ENCODE measurements at regions not wholly inside any gene's neighbourhood (a gene's known extent, or its start where the extent isn't known, plus 50 kb on each side); places are given as distances from the start of the nearest gene placed in this dataset.

DNA sequence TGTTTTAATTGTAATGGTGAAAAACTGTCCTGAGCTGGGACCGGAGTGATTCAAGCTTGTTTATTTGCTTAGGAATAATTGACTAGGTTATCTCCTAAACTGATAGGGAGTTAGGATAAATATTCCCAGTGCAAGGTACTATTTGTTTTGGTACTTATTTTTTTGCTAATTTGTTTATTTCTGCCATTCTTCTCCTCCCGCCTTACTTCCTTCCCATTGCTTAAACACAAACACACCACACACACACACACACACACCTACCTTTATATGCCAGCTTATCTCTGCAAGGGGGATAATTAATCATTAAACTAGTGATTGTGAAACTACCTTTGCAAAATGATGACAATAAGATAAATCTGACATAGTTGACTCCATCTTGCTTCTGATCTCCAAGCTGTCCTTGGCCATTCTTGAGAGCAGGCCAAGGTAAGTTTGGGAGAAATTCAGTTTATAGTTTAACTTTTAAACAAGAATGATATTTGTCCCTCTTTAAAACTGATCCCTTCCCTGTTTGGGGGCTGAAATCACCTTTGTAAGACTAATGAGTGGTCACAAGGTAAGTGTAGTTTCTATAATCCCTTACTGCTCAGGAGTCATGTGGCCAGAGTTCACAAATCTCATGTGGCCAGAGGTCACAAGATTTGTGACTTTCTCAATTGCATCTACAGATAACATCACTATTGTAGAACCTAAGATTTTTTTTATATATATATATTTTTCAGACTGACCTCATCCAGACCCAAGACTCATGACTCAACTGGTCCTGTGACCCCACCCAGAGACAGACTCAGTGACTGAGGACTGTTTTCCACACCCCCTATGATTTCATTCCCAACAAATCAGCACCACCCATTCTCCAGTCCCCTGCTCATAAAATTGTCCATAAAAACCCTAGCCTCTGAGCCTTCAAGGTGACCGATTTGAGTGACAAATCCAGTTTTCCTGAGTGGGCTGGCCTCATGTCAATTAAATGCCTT is 83.1 kb upstream of the LRRTM4 start:
- ChIA-PET CTCF (no interaction called here), POLR2A (ENCODE audit: low non-redundant PET) (no interaction called here)
- no peak for DNase-seq (ENCODE audit: low spot score)
- TF ChIP-seq, protein P1, sequence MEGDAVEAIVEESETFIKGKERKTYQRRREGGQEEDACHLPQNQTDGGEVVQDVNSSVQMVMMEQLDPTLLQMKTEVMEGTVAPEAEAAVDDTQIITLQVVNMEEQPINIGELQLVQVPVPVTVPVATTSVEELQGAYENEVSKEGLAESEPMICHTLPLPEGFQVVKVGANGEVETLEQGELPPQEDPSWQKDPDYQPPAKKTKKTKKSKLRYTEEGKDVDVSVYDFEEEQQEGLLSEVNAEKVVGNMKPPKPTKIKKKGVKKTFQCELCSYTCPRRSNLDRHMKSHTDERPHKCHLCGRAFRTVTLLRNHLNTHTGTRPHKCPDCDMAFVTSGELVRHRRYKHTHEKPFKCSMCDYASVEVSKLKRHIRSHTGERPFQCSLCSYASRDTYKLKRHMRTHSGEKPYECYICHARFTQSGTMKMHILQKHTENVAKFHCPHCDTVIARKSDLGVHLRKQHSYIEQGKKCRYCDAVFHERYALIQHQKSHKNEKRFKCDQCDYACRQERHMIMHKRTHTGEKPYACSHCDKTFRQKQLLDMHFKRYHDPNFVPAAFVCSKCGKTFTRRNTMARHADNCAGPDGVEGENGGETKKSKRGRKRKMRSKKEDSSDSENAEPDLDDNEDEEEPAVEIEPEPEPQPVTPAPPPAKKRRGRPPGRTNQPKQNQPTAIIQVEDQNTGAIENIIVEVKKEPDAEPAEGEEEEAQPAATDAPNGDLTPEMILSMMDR (conservative IDR thresholded peaks at IDR 0.05; ENCODE audit: low read depth): no peak
- no peak overlapping the region for H3K27ac ChIP-seq

DNA sequence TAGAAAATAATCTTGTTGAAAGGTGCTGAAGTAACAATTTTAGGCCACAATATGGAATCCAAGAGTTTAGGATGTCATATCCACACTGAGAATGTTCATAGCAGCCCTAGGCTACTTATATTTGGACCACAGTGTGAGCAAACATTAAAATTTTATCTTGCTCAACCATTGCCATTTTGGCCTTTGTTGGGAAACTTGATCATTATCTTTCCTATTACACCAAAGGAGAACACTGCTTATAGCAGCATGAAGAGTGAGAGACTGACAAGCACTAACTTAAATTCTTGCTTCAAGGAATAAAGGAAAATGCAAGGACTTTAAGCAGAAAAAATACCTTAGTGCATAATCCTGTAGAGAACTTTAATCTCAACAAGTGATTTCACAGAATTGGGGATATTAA is 86.3 kb upstream of the LRRTM4 start:
- H3K27ac ChIP-seq: no peak overlapping the region
- POLR2A ChIA-PET (ENCODE audit: low non-redundant PET): no interaction called here
- TF ChIP-seq, protein P1 (conservative IDR thresholded peaks at IDR 0.05; ENCODE audit: low read depth): no peak
- CTCF ChIA-PET: no interaction called here
- no peak for DNase-seq (ENCODE audit: low spot score)

DNA sequence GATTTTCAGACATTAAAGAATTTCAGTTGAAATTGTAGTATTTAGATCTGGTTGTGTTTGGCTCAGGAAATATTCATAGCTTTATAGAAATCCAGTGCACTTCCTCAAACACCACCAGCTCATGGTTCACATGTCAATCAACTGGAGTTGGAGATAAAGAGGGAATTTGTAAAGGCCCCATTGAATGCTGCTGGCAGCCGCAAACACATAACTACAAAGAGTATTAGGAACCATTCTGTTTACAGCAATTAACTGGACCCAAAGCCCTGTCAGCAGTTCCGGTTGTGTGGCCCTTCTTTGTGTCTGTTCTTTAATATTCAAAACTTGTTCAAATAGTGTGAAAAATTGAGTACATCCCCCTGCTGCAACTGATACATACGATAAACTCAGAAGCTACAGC is 107.4 kb upstream of the LRRTM4 start:
- CTCF ChIA-PET: interaction anchor here (0.7 kb wide), 1 partner anchor 33 kb away, joined by 3 read pairs; no protein-coding TSS in a partner anchor

DNA sequence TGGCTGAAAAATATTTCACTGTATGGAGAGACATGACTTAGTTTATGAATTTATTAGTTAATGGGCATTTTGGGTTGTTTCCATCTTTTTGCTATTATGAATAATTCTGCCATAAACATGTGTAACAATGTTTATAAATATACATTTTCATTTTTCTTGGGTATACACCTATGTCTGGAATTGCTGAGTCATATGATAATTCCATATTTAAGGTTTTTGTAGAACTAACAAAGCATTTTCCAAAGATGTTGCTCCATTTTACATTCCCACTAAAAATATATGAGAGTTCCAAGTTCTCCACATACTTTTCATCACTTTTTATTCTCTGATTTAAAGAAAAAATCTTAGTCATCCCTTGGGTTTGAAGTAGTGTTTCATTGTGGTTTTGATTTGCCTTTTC is 108.8 kb upstream of the LRRTM4 start:
- ChIA-PET CTCF (no interaction called here), POLR2A (ENCODE audit: low non-redundant PET) (no interaction called here)
- no peak overlapping the region for H3K27ac ChIP-seq
- TF ChIP-seq, protein P1 (conservative IDR thresholded peaks at IDR 0.05; ENCODE audit: low read depth): no peak
- DNase-seq (ENCODE audit: low spot score): no peak

More for the DNA sequence above, 107.4 kb upstream of the LRRTM4 start:
- H3K27ac ChIP-seq: no peak overlapping the region
- no peak for DNase-seq (ENCODE audit: low spot score)
- TF ChIP-seq, protein P1 (conservative IDR thresholded peaks at IDR 0.05; ENCODE audit: low read depth): no peak
- POLR2A ChIA-PET (ENCODE audit: low non-redundant PET): no interaction called here

DNA sequence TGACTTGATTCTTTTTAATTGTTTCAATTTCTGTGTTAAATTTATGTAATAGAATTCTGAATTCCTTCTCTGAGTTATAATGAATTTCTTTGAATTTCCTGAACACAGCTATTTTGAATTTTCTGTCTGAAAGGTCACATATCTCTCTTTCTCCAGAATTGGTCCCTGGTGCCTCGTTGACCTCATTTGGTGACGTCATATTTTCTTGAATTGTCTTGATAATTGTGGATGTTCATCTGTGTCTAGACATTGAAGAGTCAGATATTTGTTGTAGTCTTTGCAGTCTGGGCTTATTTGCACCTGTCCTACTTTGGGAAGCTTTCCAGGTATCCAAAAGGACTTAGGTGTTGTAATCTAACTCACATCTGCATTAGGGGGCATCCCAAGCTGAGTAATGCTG is 111.4 kb upstream of the LRRTM4 start:
- no peak for DNase-seq (ENCODE audit: low spot score)
- CTCF ChIA-PET: no interaction called here
- POLR2A ChIA-PET (ENCODE audit: low non-redundant PET): no interaction called here
- no peak overlapping the region for H3K27ac ChIP-seq
- TF ChIP-seq, protein P1 (conservative IDR thresholded peaks at IDR 0.05; ENCODE audit: low read depth): no peak

DNA sequence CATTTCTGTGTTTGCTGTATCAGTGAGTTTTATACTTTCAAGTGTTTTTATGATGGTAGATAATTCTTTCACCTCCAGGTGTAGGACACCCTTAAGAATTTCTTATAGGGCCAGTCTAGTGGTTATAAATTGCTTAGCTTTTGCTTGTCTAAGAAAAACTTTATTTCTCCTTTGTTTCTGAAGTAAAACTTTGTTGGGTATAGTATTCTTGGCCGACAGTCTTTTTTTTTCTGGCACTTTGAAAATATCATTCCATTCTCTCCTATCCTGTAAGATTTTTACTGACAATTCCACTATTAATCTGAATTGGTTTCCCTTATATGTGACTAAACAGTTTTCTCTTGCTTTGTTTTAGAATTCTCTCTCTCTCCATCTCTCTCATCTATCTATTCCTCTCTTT is 118.7 kb upstream of the LRRTM4 start:
- ChIA-PET CTCF (no interaction called here), POLR2A (ENCODE audit: low non-redundant PET) (no interaction called here)
- no peak for DNase-seq (ENCODE audit: low spot score)
- TF ChIP-seq, protein P1 (conservative IDR thresholded peaks at IDR 0.05; ENCODE audit: low read depth): no peak
- no peak overlapping the region for H3K27ac ChIP-seq

Measured in RWPE1 (cell line).